Stomach (tissue), 4 donors: ENCODE measurements at regions not wholly inside any gene's neighbourhood (a gene's known extent, or its start where the extent isn't known, plus 50 kb on each side); places are given as distances from the start of the nearest gene placed in this dataset.

Experiments used
- POLR2A ChIP-seq, 4 donors: fragments of 450-650 bp; IDR thresholded peaks; one replicate each; pipeline ENCODE4 v1.6.1; 2016; ENCODE audit warnings: antibody characterized with exemption in 4 of 4, control low read depth in 2 of 4, mild to moderate bottlenecking in 1 of 4, moderate library complexity in 1 of 4
- POLR2AphosphoS5 ChIP-seq, 3 donors: sonication (generic); formaldehyde crosslinking; IDR thresholded peaks; one replicate each; pipeline ENCODE4 v1.6.1; 2016; ENCODE audit warnings: antibody characterized with exemption in 3 of 3
- TF ChIP-seq, protein P1 (sequence below), 7 experiments: fragments of 450-650 bp in 4 of 7; fragments of 200-600 bp in 3 of 7; sonication (generic) in 3 of 7; IDR thresholded peaks; one replicate each; pipeline ENCODE4 v1.5.1; 2016 to 2019; ENCODE audit warnings: antibody characterized with exemption in 7 of 7, control low read depth in 2 of 7, mild to moderate bottlenecking in 1 of 7

DNA sequence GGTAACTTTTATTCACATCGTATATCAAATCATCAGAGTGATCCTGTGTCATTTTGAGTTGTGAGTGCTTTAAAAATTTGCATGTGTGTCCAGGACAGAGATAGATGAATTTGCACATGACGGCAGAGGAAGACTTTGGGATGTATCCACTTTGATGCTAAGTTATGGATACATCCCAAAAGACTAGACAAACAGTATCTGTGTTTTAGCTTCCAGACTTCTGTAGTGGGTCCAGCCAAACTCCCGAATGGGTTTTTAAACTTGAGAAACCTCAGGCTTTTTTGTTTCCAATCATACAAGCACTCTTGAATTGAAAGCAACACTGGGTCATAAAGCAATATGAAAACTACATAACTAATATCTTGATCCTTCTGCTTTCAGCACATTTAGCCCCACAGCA lies 213.8 kb downstream of the C9orf152 start:
- TF ChIP-seq POLR2AphosphoS5 (IDR thresholded peaks at IDR 0.05) (no peak), POLR2A (IDR thresholded peaks at IDR 0.05) (no peak)
- TF ChIP-seq, protein P1, sequence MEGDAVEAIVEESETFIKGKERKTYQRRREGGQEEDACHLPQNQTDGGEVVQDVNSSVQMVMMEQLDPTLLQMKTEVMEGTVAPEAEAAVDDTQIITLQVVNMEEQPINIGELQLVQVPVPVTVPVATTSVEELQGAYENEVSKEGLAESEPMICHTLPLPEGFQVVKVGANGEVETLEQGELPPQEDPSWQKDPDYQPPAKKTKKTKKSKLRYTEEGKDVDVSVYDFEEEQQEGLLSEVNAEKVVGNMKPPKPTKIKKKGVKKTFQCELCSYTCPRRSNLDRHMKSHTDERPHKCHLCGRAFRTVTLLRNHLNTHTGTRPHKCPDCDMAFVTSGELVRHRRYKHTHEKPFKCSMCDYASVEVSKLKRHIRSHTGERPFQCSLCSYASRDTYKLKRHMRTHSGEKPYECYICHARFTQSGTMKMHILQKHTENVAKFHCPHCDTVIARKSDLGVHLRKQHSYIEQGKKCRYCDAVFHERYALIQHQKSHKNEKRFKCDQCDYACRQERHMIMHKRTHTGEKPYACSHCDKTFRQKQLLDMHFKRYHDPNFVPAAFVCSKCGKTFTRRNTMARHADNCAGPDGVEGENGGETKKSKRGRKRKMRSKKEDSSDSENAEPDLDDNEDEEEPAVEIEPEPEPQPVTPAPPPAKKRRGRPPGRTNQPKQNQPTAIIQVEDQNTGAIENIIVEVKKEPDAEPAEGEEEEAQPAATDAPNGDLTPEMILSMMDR (IDR thresholded peaks at IDR 0.05), result no peak
